Tibial nerve (tissue), 4 donors: ENCODE measurements at regions not wholly inside any gene's neighbourhood (a gene's known extent, or its start where the extent isn't known, plus 50 kb on each side); places are given as distances from the start of the nearest gene placed in this dataset.

Experiments
- DNase-seq, 2 donors: peaks; one replicate each; pipeline ENCODE4 v3.0.0-alpha.2; 2019; ENCODE audit warnings: low spot score in 2 of 2
- H3K27ac ChIP-seq, 4 donors: fragments of 200-600 bp; sonication (generic) in 3 of 4; one replicate each; pipeline ENCODE4 v1.5.1; 2017 to 2019; ENCODE audit warnings: mild to moderate bottlenecking in 1 of 4
- H3K27me3 ChIP-seq, 2 donors: fragments of 200-600 bp; sonication (generic) in 1 of 2; one replicate each; pipeline versions ENCODE4 v1.5.1 to v1.6.0; 2017 to 2019
- H3K36me3 ChIP-seq, 3 donors: fragments of 200-600 bp; sonication (generic); one replicate each; pipeline ENCODE4 v1.5.1; 2018 to 2019
- H3K4me1 ChIP-seq, 4 donors: fragments of 200-600 bp; sonication (generic) in 3 of 4; one replicate each; pipeline ENCODE4 v1.5.1; 2017 to 2019
- H3K4me3 ChIP-seq, 4 donors: fragments of 200-600 bp; sonication (generic) in 3 of 4; one replicate each; pipeline ENCODE4 v1.5.1; 2017 to 2019; ENCODE audit warnings: mild to moderate bottlenecking in 1 of 4, moderate library complexity in 1 of 4
- H3K9me3 ChIP-seq, 4 donors: fragments of 200-600 bp; sonication (generic) in 3 of 4; one replicate each; pipeline ENCODE4 v1.5.1; 2017 to 2019
- EP300 ChIP-seq, 2 donors: sonication (generic); formaldehyde crosslinking; IDR thresholded peaks; one replicate each; pipeline ENCODE4 v1.6.1; 2017; ENCODE audit warnings: antibody characterized with exemption in 2 of 2, mild to moderate bottlenecking in 1 of 2
- POLR2A ChIP-seq, 2 donors: fragments of 450-650 bp; IDR thresholded peaks; one replicate each; pipeline ENCODE4 v1.6.1; 2017; ENCODE audit warnings: antibody characterized with exemption in 2 of 2, mild to moderate bottlenecking in 2 of 2, moderate library complexity in 2 of 2
- WGBS, 2 donors: methylation state at CpG; one replicate each; pipeline ENCODE4 v1.1.5; 2018; 5-methylcytosine and 5-hydroxymethylcytosine counted together
- TF ChIP-seq, protein P1 (sequence below), 5 experiments: fragments of 200-600 bp in 3 of 5; fragments of 450-650 bp in 2 of 5; sonication (generic) in 3 of 5; IDR thresholded peaks; one replicate each; pipeline ENCODE4 v1.5.1; 2016 to 2019; ENCODE audit warnings: antibody characterized with exemption in 5 of 5, mild to moderate bottlenecking in 3 of 5, moderate library complexity in 2 of 5

DNA sequence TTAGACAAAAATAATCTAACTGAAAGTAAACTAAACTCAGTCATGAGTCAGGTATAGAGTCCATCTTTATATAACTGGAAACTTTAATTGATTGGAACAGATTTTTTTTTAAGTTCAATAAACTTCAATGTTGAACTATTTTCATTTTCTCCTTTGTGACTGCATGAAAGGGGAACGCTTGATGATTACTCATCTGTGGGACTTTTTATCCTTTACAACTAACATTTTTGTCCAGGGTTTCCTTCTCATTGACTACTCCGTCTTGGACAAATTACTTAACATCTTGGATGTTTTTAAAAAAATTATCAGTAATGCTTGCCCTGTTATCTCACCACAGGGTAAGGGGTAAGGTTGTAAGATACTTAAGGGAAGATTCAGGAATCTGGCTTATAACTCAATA lies 1658.4 kb downstream of the MAT2B start:
- Histone ChIP-seq H3K4me3 (no peak overlapping the region), H3K27me3 (no peaks in the 10 kb centered on the region), H3K4me1 (no peaks in the 10 kb centered on the region), H3K36me3 (no peaks in the 10 kb centered on the region), H3K9me3 (no peaks in the 10 kb centered on the region), H3K27ac (no peak overlapping the region)
- no peak for DNase-seq
- WGBS, 2 donors: 44 to 46% methylated on average over 2 of the region's 2 CpGs
- TF ChIP-seq EP300 (IDR thresholded peaks at IDR 0.05) (no peak), POLR2A (IDR thresholded peaks at IDR 0.05) (no peak)
- TF ChIP-seq, protein P1, sequence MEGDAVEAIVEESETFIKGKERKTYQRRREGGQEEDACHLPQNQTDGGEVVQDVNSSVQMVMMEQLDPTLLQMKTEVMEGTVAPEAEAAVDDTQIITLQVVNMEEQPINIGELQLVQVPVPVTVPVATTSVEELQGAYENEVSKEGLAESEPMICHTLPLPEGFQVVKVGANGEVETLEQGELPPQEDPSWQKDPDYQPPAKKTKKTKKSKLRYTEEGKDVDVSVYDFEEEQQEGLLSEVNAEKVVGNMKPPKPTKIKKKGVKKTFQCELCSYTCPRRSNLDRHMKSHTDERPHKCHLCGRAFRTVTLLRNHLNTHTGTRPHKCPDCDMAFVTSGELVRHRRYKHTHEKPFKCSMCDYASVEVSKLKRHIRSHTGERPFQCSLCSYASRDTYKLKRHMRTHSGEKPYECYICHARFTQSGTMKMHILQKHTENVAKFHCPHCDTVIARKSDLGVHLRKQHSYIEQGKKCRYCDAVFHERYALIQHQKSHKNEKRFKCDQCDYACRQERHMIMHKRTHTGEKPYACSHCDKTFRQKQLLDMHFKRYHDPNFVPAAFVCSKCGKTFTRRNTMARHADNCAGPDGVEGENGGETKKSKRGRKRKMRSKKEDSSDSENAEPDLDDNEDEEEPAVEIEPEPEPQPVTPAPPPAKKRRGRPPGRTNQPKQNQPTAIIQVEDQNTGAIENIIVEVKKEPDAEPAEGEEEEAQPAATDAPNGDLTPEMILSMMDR (IDR thresholded peaks at IDR 0.05): no peak

- TF ChIP-seq POLR2A (IDR thresholded peaks at IDR 0.05) (no peak), EP300 (IDR thresholded peaks at IDR 0.05) (no peak)
- TF ChIP-seq, protein P1 (IDR thresholded peaks at IDR 0.05): no peak
- WGBS, 2 donors: 76% methylated on average over 2 of the region's 2 CpGs
These were observed 1668.2 kb downstream of the MAT2B start for GRCh38 chr5:165173651-165174050.

DNA sequence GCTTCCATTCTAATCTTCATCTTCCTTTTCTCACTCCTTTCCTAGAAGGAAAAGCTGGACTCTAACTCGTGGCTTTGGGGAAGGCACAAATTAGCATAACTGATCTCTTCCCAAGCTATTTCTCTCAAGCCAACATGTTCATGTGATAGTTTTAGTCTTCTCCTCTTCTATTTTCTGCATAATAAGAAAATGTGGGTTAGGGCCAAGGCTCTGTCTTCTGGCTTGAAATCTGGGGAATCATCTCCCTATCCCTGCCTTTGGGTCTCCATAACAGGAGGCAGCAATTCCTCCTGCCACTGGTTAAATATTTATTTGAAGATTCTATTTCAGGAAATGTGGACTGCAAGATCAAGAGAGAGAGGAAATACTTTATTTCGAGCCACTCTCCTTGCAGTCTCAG lies 1669.6 kb downstream of the MAT2B start:
- H3K27ac ChIP-seq: no peak overlapping the region
- TF ChIP-seq, protein P1 (IDR thresholded peaks at IDR 0.05): no peak
- no peak for TF ChIP-seq POLR2A (IDR thresholded peaks at IDR 0.05)
- no peak for TF ChIP-seq EP300 (IDR thresholded peaks at IDR 0.05)
- no peaks in the 10 kb centered on the region for H3K4me1 ChIP-seq
- no peaks in the 10 kb centered on the region for H3K9me3 ChIP-seq
- no peak overlapping the region for H3K4me3 ChIP-seq
- WGBS, 2 donors: 62 to 65% methylated on average over 2 of the region's 2 CpGs
- H3K27me3 ChIP-seq: no peaks in the 10 kb centered on the region
- no peak for DNase-seq
- no peaks in the 10 kb centered on the region for H3K36me3 ChIP-seq

More at GRCh38 chr5:165173651-165174050, 1668.2 kb downstream of the MAT2B start:
- H3K27me3 ChIP-seq: no peaks in the 10 kb centered on the region
- DNase-seq: no peak
- no peaks in the 10 kb centered on the region for H3K4me1 ChIP-seq
- H3K4me3 ChIP-seq: no peak overlapping the region
- no peak overlapping the region for H3K27ac ChIP-seq
- H3K36me3 ChIP-seq: no peaks in the 10 kb centered on the region
- H3K9me3 ChIP-seq: no peaks in the 10 kb centered on the region

- H3K27ac ChIP-seq: no peak overlapping the region
- TF ChIP-seq POLR2A (IDR thresholded peaks at IDR 0.05) (no peak), EP300 (IDR thresholded peaks at IDR 0.05) (no peak)
- TF ChIP-seq, protein P1 (IDR thresholded peaks at IDR 0.05): no peak
- 92 to 100% methylated on average over 2 of the region's 2 CpGs for WGBS, 2 donors
- H3K4me3 ChIP-seq: no peak overlapping the region
- no peaks in the 10 kb centered on the region for H3K27me3 ChIP-seq
- peaks cover 0 to 10% (median 0%) of the 10 kb centered on the region in 4 donors for H3K9me3 ChIP-seq
- no peaks in the 10 kb centered on the region for H3K4me1 ChIP-seq
- no peaks in the 10 kb centered on the region for H3K36me3 ChIP-seq
- DNase-seq: no peak
These were observed 1678.8 kb downstream of the MAT2B start for GRCh38 chr5:165184183-165184582.

- Histone ChIP-seq H3K4me1 (no peaks in the 10 kb centered on the region), H3K36me3 (no peaks in the 10 kb centered on the region), H3K27me3 (no peaks in the 10 kb centered on the region), H3K4me3 (no peak overlapping the region), H3K9me3 (peaks cover 0 to 10% (median 0%) of the 10 kb centered on the region in 4 donors), H3K27ac (no peak overlapping the region)
- no peak for DNase-seq
- 83 to 87% methylated on average over 2 of the region's 2 CpGs for WGBS, 2 donors
- TF ChIP-seq EP300 (IDR thresholded peaks at IDR 0.05) (no peak), POLR2A (IDR thresholded peaks at IDR 0.05) (no peak)
- TF ChIP-seq, protein P1 (IDR thresholded peaks at IDR 0.05): no peak
These were observed 1680.3 kb downstream of the MAT2B start for GRCh38 chr5:165185716-165186115.
